ENCODE measurements at regions not wholly inside any gene's neighbourhood (a gene's known extent, or its start where the extent isn't known, plus 50 kb on each side); places are given as distances from the start of the nearest gene placed in this dataset.

DNA sequence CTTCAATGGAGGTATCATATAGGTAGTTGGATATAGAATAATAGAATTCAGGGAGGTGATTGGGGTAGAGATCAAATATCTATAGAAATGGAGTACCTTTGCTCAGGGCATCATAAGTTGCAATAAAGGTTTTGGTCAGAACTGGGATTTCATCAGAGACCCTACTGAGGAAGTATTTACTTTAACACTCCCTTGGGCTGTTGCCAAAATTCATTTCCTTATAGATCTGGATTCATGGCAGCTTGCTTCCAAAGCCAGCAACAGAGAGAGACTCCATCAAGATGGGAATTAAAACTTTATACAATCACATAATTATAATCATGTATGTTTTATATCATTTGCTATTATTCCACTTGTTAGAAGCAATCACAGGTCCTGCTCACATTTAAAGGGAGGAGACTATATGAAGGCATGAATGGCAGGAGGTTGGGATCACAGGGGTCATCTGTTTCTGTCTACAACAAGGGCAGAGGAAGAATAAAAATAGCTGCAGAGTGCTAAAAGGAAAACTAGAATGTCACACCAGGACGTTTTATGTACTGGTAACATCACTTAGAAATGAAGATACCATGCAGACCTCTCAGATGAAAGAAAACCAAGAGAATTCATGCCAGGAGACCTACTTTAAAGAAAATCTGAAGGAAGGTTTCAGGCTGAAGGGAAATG lies 902.1 kb upstream of the LCORL start:
- DNase-seq: no peak

- DNase-seq: no peak
Observed at GRCh38 chr4:18917689-18918088, 896.1 kb upstream of the LCORL start.

DNA sequence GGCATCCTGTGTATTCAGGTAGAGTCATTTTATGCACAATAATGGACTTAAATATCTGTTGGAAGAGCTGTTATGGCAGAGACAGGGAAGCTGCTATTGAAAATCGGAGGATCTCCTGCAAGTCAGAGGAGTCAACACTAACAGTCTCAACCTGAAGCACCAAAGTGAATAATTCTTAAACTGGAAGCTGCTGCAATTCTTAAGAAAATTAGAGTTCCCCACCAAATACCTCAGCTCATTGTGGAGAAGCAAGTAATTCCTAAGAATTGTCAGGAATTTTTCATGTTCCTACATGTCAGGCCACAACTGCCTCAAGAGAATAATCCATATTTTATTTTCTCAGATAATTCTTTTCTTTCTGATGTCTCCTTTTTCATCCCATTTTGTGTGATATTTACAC lies 892.6 kb upstream of the LCORL start:
- DNase-seq: no peak

DNA sequence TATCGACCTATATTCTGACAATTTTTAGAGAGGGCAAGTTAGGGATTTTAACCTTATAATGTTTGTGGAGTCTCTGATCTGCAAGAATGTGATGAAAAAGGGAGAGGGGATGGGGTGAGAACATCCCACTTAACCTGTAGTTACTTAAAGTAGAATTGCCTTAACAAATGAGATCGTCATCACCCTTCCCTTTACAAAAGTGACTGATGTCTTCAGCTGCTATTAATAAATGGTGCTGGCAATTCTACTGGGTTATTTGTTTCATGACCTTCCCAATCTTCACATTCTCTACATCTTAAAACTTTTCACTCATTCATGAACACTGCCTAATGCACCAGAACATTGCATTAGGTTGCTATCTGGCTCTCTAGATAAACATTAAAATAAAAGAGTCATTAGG lies 873.4 kb upstream of the LCORL start:
- DNase-seq: no peak

DNA sequence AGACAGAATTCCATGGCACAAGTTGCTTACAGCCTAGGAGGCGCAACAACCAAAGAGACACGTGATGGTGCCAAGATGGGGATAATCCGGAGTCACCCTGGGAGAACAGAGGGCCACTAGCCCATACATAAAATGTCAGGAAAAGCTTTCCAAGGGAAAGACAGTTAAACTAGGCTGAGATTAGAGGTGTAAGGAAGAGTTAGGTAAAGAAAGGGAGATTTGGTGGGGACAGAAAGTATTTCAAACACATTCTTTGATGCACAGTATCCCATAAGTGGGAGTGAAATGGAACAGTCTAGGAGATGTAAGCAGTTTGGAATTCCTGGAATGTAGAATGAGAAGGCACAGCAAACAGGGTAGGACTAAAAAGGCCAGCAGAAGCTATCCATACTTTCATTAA lies 860.9 kb upstream of the LCORL start:
- DNase-seq: no peak

GRCh38 chr4:18881556-18881955 lies 860.0 kb upstream of the LCORL start:
- DNase-seq: no peak

- DNase-seq: no peak
Observed at GRCh38 chr4:18880871-18881270, 859.3 kb upstream of the LCORL start.

DNA sequence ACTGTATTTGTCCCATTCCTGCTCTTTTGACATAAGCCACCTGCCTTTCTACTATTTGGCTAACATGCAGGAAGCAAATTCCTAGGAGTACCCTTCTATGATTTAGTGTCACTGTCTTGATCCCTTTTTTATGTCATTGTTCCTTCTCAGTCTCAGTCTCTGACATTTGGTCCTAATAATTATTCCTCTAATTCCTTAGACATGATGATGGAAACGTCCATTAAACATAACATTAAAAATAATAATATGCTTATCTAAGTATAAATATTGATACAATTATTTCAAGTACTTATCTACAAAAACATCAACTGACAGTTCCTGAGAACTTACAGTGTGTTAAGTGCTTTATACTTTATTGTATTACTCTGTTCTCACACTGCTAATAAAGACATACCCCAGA lies 857.0 kb upstream of the LCORL start:
- no peak for DNase-seq

DNA sequence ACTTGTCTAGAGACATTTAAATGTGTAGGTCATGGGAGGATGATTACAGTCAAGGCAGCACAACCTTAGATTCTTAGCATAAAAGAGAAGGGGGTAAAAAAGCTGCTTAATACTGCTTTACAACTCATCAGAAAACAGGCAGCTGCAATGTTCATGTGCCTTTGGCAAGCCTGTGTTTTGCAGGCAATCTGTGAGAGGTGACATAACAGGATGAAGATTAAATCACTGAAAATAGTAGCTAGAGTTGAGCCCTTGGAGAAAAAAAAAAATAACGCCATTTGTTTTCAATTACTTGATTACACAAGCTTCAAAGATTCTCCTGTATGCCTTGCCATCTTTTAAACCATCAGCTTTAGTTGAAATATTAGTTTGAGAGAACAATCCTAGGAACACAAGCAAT lies 847.6 kb upstream of the LCORL start:
- no peak for DNase-seq

GRCh38 chr4:18860836-18861530 lies 839.4 kb upstream of the LCORL start:
- no peak for DNase-seq

DNA sequence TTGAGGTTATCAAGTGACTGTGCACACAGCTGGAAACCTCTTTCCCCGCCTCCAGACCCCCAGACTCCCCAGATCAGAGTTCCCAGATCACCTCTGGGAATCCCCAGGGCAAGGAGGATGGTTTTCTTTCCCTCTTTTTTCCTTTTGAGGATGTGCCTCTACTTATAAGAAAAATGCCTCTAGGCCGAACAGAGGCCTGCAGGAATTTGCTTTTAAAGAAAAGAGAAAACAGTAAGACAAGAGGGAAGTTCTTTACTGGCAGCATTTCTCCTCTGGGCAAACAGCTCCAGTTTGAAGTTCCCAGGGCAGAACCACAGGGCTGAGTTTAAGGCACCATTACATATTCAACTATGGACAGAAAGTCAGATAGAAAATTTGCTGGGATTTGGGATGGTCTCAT lies 837.9 kb upstream of the LCORL start:
- DNase-seq: no peak

DNA sequence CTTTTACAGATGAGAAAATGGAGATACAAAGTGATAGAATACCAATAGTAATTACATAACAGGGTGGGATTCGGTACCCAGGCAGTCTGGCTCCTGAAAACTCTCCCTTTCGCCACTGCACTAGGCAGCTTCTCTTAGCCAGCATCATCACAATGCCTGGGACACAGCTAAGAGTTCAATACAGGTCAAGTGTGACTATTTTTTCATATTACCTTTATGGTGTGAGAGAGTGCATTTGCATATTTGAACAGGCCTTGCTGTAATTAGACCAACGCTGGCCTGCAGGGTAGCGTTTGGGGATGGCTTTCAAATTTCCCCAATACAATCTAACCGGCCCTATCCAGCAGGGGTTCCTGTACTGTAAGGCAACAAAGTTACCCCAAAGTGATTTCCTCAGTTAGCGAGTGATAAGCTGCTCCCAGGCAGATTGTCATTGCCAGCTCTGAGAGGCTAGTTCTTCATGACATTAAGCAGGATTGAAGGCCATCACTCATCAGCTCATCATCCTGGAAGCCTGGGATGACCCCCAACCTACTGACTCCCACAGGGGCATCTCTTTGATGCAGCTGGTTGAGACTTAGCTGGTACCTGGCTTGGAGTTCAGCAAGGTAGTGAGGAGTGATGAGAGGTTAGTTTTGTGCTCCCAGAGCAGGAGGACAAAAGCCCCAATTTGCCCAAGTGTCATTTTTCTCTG lies 836.8 kb upstream of the LCORL start:
- DNase-seq: no peak

- no peak for DNase-seq
Observed at GRCh38 chr4:18850867-18851266, 829.3 kb upstream of the LCORL start.

GRCh38 chr4:18847249-18847890 lies 825.8 kb upstream of the LCORL start:
- DNase-seq: no peak

DNA sequence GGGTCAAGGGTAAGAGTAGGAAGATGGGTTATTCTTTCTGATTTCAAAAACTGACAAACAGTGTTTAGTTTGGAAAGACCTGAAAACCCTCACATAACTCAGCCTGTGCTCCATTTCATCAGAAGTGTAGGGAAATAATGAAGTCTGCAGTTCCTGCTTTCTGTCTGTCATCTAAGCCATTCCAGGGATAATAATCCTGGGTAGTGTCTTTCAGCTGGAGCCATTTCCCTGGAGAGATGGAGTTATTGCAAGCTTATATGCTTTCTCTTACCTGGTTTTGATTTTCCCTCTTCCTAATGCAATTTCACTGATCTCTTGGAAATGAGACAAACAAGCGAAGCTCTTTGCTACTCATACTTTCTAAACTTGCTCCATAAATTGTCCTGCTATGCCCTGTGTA lies 824.8 kb upstream of the LCORL start:
- no peak for DNase-seq

GRCh38 chr4:18844726-18845125 lies 823.2 kb upstream of the LCORL start:
- no peak for DNase-seq

DNA sequence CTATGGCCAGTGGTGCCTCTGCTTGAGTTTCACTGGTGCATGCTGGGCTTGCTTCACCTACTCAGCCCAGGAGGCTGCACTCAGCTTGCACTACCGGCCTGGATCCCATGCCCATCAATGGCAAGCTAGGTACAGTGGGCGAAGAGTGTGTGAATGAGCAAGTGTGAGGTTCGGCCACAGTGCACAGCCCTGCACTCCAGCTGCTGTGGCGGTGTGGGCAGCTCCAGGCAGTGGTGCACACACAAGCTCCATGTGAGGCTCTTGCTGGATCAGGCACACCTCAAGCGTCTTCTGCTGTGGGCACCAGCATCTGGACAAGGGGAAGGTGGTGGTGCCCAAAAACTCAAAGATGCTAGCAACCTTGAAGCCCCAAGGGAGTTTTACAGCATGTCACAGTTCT lies 820.9 kb upstream of the LCORL start:
- no peak for DNase-seq

DNA sequence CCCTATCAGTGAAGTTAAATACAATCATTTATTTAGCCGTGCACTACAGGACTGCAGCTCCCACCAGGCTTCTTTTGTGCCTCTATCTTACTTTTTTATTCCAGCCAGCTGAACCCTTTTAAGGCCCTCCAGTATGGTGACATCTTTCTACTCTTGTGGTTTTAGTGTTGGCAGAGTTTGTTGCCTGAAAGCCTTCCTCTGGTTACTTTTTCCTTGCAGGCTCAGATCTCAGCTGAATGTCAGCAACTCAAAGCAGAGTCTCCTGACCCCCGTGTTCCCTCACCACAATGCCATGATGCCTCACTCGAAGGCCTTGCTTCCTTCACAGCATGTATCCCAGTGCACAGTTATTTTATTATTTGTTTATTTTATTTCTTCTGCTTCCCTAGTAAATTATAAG lies 818.9 kb upstream of the LCORL start:
- no peak for DNase-seq

DNA sequence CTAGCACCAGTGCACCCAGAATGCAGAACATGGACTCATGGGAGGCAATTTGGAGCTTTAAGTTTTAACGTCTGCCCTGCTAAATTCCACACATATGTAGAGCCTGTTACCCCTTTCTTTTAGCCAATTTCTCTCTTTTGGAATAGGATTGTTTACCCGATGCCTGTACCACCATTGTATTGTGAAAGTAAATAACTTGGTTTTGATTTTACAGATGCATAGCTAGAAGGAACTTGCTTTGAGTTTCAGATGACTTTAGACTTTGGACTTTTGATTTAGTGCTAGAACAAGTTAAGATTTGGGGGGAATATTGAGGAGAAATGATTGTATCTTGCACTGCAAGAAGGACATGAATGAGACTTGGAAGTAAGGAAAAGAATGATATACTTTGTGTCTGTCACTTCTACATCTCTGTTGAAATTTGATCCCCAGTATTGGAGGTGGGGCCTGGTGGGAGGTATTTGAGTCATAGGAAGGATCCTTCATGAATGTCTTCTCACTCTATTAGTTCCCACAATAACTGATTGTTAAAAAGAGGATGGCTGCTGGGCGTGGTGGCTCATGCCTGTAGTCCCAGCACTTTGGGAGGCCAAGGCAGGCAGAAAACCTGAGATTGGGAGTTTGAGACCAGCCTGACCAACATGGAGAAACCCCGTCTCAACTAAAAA lies 794.8 kb upstream of the LCORL start:
- DNase-seq: no peak

DNA sequence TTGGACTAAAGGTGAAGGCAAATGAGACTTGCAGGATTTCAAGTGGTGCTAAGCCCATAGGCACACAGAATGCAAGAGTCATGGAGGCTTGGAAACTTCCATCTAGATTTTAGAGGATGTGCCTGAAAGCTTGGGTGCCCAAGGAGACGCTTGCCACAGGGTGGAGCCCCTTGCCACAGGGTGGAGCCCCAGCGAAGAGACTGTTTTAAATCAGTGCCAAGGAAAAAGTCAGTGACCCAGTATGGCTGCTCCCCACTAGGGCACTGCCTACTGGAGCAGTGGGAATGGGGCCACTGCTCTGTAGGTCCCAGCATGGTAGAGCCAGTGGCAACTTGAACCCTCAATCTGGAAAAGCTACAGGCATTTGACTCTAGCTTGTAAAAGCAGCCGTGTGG lies 794.2 kb upstream of the LCORL start:
- DNase-seq: no peak

DNA sequence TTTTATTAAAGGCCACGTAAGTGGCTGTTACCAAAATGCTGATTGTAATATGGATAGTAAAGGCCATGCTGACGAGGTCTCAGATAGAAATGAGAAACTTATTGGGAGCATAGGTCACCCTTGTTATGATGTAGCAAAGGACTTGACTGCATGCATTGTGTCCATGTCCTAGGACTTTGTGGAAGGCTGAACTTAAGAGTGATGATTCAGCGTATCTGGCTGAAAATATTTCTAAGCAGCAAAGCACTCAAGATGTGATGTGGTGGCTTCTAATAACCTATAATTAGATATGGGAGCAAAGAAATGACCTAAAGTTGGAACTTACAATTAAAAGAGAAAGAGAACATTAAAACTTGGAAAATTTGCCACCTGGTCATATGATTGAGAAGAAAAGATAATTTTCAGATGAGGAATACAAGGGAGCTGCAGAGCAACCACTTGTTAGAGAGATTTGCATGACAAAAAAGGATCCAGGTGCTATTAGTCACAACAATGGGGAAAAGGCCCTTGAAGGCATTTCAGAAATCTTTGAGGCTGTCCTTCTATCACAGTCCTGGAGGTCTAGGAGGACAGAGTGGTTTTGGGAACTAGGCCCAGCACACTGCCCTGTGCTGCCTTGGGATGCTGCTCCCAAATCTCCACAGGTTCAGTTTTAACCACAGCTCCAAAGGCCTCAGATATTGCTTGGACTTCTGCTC lies 793.7 kb upstream of the LCORL start:
- DNase-seq: no peak

DNA sequence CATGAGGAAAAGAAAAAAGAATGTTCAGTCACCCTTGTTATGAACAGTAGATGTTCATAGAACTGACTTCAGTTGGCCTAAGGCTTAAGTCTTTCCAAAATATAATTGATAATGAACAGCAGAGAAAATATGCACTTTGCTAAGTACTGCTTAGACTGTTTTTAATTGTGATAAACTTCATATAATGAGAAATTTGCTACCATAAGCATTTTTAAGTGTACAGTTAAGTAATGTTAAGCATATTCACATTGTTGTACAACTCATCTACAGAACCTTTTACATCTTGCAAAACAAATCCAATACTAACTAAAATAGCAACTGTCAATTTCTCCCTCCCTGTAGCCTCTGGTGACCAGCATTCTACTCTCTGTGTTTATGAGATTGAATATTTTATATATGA lies 792.2 kb upstream of the LCORL start:
- no peak for DNase-seq

DNA sequence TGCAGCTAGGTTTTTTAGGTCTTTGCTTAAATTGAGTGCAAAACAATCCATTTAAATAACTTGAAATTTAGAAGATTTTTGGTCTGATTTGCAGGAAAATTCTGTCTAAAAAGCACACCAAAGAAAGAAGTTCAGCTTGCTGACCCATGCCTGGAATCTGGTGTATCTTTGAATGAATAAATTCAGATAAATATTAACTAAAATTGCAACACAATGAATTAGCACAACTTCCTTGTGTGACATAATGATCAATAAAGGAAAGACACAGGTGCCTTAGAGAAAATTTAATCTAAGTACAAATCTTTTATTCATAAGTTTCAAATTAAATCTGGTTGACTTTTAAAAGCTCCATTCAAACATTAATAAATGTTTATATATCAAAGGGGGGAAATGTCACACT lies 791.5 kb upstream of the LCORL start:
- DNase-seq: no peak
